ENCODE measurements at regions not wholly inside any gene's neighbourhood (a gene's known extent, or its start where the extent isn't known, plus 50 kb on each side); places are given as distances from the start of the nearest gene placed in this dataset.

DNA sequence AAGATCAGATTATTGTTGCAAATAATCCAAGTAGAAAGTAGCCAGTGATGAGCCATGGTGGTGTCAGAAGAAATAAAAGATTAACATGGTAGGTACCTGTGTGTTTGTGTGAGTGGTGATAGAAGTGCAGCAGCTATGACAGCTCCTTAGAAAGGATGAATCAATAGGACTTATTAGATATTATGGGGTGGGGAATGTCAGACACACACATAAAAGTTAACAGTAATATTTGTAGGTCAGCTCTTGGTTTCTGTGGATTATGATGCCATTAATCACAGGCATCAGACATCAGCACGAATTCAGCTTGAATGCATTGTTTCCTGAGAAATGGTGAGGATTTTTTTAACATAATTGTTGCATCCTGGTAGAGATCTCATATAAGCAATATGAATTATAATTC, 695.7 kb downstream of the CENPC start:
- TF ChIP-seq EZH2 (IDR thresholded peaks at IDR 0.05; ENCODE audit: insufficient read depth, poor library complexity, severe bottlenecking) (no peak), EZH2phosphoT487 (IDR thresholded peaks at IDR 0.05; ENCODE audit: insufficient read depth, low read depth) (no peak)

Data from GM23248 (cell line).